ENCODE measurements at regions not wholly inside any gene's neighbourhood (a gene's known extent, or its start where the extent isn't known, plus 50 kb on each side); places are given as distances from the start of the nearest gene placed in this dataset.

GRCh38 chr5:34480810-34481528 is 175.2 kb upstream of the RAI14 start:
- Mint-ChIP-seq H3K9me3 (peaks cover 29% of the 10 kb centered on the region), H3K4me3 (no peak overlapping the region), H3K27ac (no peak overlapping the region), H3K36me3 (ENCODE audit: low read depth) (peaks cover 11% of the 10 kb centered on the region), H3K4me1 (peaks cover 34% of the 10 kb centered on the region), H3K27me3 (ENCODE audit: low read depth, poor library complexity) (peaks cover 22% of the 10 kb centered on the region)
- TF ChIP-seq CTCF (IDR thresholded peaks at IDR 0.05), result no peak
- no peak for DNase-seq

- Mint-ChIP-seq H3K9me3 (peaks cover 29% of the 10 kb centered on the region), H3K27me3 (ENCODE audit: low read depth, poor library complexity) (peaks cover 23% of the 10 kb centered on the region)
These were observed 172.6 kb upstream of the RAI14 start for GRCh38 chr5:34483442-34484033.

GRCh38 chr5:34484216-34484920 is 171.8 kb upstream of the RAI14 start:
- peaks cover 11% of the 10 kb centered on the region for H3K36me3 Mint-ChIP-seq (ENCODE audit: low read depth)
- H3K9me3 Mint-ChIP-seq, result peaks cover 29% of the 10 kb centered on the region
- H3K27ac Mint-ChIP-seq, result no peak overlapping the region
- TF ChIP-seq CTCF (IDR thresholded peaks at IDR 0.05), result no peak
- DNase-seq, result no peak
- no peak overlapping the region for H3K4me3 Mint-ChIP-seq
- H3K27me3 Mint-ChIP-seq (ENCODE audit: low read depth, poor library complexity), result peaks cover 21% of the 10 kb centered on the region
- H3K4me1 Mint-ChIP-seq, result peaks cover 63% of the 10 kb centered on the region

More at GRCh38 chr5:34483442-34484033, 172.6 kb upstream of the RAI14 start:
- Mint-ChIP-seq H3K27ac (no peak overlapping the region), H3K36me3 (ENCODE audit: low read depth) (peaks cover 11% of the 10 kb centered on the region), H3K4me1 (peaks cover 57% of the 10 kb centered on the region), H3K4me3 (no peak overlapping the region)
- TF ChIP-seq CTCF (IDR thresholded peaks at IDR 0.05), result no peak
- no peak for DNase-seq

GRCh38 chr5:34485768-34486030 is 170.4 kb upstream of the RAI14 start:
- peaks cover 24% of the 10 kb centered on the region for H3K9me3 Mint-ChIP-seq
- no peak for TF ChIP-seq CTCF (IDR thresholded peaks at IDR 0.05)
- no peak for DNase-seq
- H3K4me1 Mint-ChIP-seq, result peaks cover 65% of the 10 kb centered on the region
- peaks cover 19% of the 10 kb centered on the region for H3K27me3 Mint-ChIP-seq (ENCODE audit: low read depth, poor library complexity)
- no peak overlapping the region for H3K27ac Mint-ChIP-seq
- H3K36me3 Mint-ChIP-seq (ENCODE audit: low read depth), result peaks cover 11% of the 10 kb centered on the region
- no peak overlapping the region for H3K4me3 Mint-ChIP-seq

- peaks cover 71% of the 10 kb centered on the region for H3K4me1 Mint-ChIP-seq
- DNase-seq, result peak; percentile 83
- H3K27me3 Mint-ChIP-seq (ENCODE audit: low read depth, poor library complexity), result peaks cover 15% of the 10 kb centered on the region
- peaks cover 18% of the 10 kb centered on the region for H3K9me3 Mint-ChIP-seq
- peaks cover 11% of the 10 kb centered on the region for H3K36me3 Mint-ChIP-seq (ENCODE audit: low read depth)
- no peak overlapping the region for H3K27ac Mint-ChIP-seq
- TF ChIP-seq CTCF (IDR thresholded peaks at IDR 0.05), result peak; percentile 86
- no peak overlapping the region for H3K4me3 Mint-ChIP-seq
These were observed 169.8 kb upstream of the RAI14 start for GRCh38 chr5:34486160-34486848.
